ENCODE measurements at regions not wholly inside any gene's neighbourhood (a gene's known extent, or its start where the extent isn't known, plus 50 kb on each side); places are given as distances from the start of the nearest gene placed in this dataset.

- no peak for TF ChIP-seq CTCF (IDR thresholded peaks at IDR 0.05)
- no peak for TF ChIP-seq POLR2A (IDR thresholded peaks at IDR 0.05)
- no peak for TF ChIP-seq EP300 (IDR thresholded peaks at IDR 0.05)
Observed at GRCh38 chr10:8639486-8640185, 585.1 kb downstream of the GATA3 start.
